GM21576 (cell line): ENCODE measurements at regions not wholly inside any gene's neighbourhood (a gene's known extent, or its start where the extent isn't known, plus 50 kb on each side); places are given as distances from the start of the nearest gene placed in this dataset.

Experiments used
- ATAC-seq: cut with Tn5 transposase; IDR thresholded peaks from one replicate; pipeline ENCODE4 v1.9.1; 2021; ENCODE audit warnings: mild to moderate bottlenecking, moderate library complexity; ENCODE audit not compliant: unreplicated experiment

DNA sequence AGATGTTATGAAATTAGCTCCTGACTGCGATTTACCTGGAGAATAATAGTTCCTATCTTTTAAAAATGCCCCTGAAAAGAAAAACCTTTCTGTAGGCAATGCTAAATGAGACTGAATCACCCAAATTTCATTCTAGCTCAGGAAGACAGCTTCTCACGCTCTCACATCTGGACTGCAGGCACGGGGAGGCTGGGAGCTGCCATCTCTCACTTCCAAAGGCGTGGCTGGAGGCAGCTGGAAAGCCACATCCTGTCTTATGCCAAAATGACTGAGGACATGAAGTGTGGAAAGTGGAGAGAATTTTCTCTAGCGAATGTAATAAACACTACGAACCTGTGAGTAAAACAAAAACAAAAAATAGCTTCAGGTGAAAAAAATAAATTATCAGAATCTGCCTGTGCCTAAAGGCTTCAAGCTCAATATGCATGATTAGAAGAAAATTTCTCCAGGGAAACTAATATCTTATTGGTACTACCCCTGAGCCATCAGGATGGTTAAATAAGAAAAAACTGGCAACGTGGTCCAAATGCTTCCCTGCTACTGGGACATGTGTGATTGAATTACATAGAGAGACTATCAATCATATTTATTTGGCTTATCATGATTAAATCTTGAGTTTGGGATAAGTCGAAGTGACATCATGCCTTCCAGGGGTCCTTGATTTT, 58.1 kb upstream of the UBL3 start:
- no peak for ATAC-seq

DNA sequence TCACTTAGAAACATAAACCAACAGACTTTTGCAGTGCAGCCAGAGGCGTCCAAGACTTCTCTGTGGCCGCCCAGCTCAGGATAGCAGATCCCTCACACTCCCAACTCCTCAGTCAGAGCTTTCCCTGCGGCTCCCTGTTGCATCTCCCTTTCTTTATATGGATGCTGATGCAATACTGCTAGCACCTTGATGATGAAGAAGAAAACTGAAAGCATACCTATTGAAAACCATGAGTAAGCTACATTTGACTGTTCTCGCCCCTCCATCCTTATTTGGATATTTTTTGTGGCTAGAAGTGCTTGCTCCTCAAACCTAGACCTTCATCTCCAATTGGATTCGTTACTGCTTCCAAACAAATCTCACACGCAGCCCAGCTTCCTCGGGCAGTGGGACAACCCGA, 57.3 kb upstream of the UBL3 start:
- ATAC-seq: no peak

DNA sequence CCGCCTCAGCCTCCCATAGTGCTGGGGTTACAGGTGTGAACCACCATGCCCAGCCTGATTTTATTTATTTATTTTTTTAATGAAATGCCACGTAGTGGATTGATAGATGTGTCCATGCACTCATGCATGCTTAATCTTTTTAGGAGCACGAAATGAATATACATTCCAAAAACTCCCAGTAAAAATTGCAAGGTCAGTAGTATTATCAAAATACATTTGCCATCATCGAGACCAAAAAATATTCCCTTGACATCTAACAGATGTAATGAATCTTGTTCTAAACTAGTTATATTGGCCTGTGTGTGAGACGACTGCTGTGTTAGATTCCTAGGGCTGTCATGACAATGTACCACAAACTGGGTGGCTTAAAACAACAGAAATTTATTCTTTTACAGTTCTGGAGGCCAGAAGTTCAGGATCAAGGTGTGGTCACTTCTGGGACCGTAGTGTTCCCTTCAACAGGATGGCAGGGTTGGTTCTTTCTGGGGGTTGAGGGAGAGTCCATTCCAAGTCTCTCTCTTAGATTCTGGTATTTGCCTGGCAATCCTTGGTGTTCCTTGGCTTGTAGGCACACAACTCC, 56.1 kb upstream of the UBL3 start:
- no peak for ATAC-seq

DNA sequence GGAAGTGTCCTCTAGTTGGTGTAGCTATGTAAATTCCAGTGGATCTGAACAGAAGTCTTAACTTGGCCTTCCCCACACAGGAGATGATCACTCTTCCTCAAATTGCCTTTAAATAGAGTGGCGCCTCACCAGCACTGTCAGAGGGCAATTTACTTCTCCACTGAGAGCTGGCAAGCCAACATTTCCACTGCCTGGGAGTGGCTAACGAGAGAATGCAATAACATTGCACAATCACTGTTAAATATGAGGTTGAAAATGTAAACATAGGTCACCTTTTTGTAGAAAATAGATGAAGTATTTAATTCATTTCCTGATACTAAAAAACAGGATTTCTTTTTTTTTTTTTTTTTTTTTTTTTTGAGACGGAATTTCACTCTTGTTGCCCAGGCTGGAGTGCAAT, 55.4 kb upstream of the UBL3 start:
- ATAC-seq: no peak

DNA sequence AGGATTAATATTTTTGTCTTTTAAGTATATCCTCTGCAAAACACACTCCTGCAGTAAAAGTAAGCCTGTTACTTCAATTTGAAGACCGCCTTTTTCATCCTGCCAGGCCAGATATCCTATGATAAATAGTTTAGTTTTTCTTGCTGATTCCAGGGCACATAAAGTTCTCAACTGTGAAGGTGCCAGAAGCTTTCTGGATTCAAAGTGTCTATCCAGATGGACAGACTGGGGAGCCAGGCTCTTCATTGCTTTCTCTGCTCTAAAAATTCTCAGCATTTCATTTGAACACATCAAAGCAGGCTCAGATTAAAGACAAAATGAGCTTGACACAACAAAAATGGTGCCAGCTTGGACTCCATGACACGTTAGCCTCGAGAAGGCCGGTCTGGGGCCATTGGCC, 53.6 kb upstream of the UBL3 start:
- no peak for ATAC-seq

DNA sequence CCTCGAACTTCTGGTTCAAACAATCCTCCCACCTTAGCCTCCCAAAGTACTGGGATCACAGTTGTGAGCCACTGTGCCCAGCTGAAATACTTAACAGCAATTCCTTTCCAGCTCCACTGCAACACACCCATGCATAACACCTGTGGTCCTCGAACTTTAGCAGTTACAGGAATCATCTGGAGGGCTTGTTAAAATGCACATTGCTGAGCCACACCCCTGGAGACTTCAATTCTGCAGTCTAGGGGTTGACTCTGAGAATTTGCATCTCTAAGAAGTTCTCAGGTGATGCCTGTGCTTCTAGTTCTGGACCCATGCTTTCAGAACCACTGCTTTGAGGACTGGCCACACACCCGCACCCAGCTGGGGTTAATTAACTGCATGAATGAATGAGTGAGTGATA, 53.1 kb upstream of the UBL3 start:
- ATAC-seq: no peak

DNA sequence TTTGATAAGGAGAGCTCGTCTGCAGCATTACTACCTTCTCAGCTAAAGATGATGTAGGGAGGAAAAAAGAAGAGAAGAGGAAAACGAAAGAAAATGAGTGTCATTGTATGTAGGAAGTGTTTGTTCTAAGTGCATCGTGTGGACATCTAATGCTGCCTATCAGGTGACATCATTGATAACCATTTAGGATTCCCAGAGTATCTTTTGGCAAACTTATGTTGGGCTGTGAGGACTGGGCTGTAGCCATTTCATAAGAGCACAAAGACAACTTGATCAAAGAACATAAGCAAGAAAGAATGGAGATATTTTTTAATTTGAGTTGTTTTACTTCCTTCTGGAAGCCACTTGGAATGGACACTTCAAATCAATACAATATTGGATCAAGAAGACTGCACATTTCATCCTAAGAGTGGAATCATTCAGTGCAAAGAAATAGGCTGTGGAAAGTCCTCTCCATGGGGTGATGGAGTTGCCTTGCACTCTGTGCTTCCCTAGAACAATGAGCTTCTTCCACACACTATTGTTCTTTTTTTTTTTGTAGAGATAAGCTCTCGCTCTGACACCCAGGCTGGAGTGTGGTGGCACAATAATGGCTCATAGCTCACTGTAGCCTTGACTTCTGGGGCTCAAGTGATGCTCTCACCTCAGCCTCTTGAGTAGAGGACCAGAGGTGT, 52.4 kb upstream of the UBL3 start:
- ATAC-seq: no peak

DNA sequence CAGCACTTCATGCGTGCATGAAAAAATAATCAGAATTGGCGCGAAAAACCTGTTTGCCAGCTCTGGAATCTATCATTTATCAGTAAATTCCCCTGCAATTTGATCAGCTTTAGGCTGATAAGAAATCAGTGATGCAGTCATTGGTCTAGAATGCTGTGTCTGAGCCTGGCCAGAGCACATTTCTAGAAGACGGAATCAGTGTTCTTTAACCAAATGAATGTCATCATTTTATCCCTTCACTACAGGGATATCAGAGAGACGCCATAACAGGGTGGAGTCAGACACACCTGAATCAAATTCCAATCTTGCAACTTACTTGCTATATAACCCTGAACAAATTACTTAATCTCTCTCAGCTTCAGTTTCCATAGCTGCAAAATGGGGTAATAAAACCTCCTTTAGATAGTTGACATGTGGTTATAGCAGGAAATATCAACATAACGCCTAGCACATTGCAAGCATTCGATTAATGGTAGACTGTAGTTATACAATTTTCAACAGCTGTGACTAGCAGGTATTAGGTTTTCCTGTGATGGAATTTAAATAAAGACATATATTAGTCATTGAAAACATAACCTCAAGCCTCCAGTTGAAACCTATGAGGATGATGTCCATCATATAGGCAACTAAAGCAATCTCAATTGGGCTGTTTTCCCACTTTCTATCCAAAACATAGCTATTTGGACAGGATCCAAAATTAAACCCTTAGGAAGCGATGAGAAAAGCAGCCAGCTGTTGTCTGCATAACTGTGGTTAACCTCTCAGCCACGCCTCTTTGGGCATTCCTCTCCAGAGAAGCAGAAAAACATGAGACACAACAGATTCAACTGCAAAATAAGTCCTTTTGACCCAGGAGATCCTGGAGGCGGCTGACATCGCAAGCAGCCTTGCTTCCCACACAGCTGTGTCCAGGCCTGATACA, 51.6 kb upstream of the UBL3 start:
- ATAC-seq: no peak
